ENCODE measurements at regions not wholly inside any gene's neighbourhood (a gene's known extent, or its start where the extent isn't known, plus 50 kb on each side); places are given as distances from the start of the nearest gene placed in this dataset.

DNA sequence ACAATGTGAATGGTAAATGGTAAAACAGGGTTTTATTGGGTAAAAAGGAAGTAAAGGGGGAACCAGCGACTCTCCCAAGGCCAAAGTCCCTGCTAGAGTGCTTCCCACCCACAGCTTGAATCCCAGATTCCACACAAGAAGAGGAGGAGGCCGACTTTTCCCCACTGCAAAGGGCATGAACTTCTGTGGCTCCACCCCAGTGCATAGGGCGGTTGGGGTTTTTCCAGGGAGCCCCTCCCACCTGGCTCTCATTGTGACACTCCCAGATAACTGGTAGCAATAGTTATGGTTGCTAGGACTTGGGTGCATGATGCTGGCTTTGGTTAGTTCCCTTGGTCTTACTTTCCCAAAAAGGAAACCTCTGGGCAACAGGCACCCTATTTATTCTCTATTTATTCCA is 666.0 kb upstream of the CA10 start:
- TF ChIP-seq CTCF (IDR thresholded peaks at IDR 0.05) (no peak), EP300 (IDR thresholded peaks at IDR 0.05) (no peak)

Data from stomach (tissue), 4 donors.